Activated CD4-positive, alpha-beta T cell treated with anti-CD3 and anti-CD28 coated beads for 36 hours (primary cell): ENCODE measurements at regions not wholly inside any gene's neighbourhood (a gene's known extent, or its start where the extent isn't known, plus 50 kb on each side); places are given as distances from the start of the nearest gene placed in this dataset.
"Not testable (repeated sequence)": the region's sequence is repeated elsewhere in the genome, so short reads cannot be mapped to it uniquely, and the experiment has no call there.

Experiments
- ATAC-seq: fragments of 200-7000 bp; cut with Tn5 transposase; one replicate; pipeline ENCODE4 v1.10.0; 2021; ENCODE audit warnings: mild to moderate bottlenecking, moderate library complexity
- CTCF ChIA-PET: fragments of 350-600 bp; sonication (Branson Sonifier 250); formaldehyde crosslinking; loops from one replicate; lab custom pipeline; 2021; ENCODE audit warnings: antibody characterized with exemption; lab: Charles Lee
- POLR2A ChIA-PET: fragments of 350-600 bp; sonication (Branson Sonifier 250); formaldehyde crosslinking; loops from one replicate; lab custom pipeline; 2021; ENCODE audit warnings: antibody characterized with exemption, inconsistent platforms; lab: Charles Lee
- DNase-seq: peaks from one replicate; pipeline ENCODE4 v3.0.0-alpha.2; 2020
- H3K27ac Mint-ChIP-seq: one replicate; pipeline ENCODE4 v1.8.0; 2021; ENCODE audit warnings: mixed read lengths
- H3K27me3 Mint-ChIP-seq: one replicate; pipeline ENCODE4 v1.8.0; 2021; ENCODE audit warnings: mixed read lengths
- H3K36me3 Mint-ChIP-seq: one replicate; pipeline ENCODE4 v1.8.0; 2021; ENCODE audit warnings: low read depth, mixed read lengths
- H3K4me1 Mint-ChIP-seq: one replicate; pipeline ENCODE4 v1.8.0; 2021; ENCODE audit warnings: mixed read lengths
- H3K4me3 Mint-ChIP-seq: one replicate; pipeline ENCODE4 v1.8.0; 2021; ENCODE audit warnings: mild to moderate bottlenecking, moderate library complexity, mixed read lengths
- H3K9me3 Mint-ChIP-seq: one replicate; pipeline ENCODE4 v1.8.0; 2021; ENCODE audit warnings: low read depth, mixed read lengths
- intact Hi-C, 2 experiments: fragments of 100-400 bp; cut with DNase I in 1 of 2; cut with micrococcal nuclease in 1 of 2; formaldehyde crosslinking; loops; one replicate each; pipeline versions ENCODE4 v1.14.2 to v1.15.1; 2022 to 2024; cut with DNase I, micrococcal nuclease

DNA sequence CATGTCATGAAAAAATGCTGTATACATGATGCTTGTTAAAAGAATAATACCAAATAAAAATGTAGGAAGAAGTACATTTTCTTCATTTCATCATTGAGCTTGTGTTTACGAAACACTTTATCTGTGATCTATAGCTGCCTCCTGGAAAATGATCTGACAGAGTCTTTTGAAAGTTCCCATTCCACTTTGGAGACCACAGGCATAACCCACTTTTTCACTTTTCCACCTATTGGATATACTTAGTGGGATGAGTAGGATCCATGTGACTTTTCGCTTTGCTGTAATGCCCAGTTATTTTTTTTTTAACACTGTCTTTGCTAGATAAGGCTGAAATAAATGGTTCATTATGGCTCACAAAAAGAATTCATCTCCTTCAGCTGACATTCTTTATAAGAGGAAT is 773.0 kb upstream of the AMELY start:
- no peaks in the 10 kb centered on the region for H3K27me3 Mint-ChIP-seq
- H3K36me3 Mint-ChIP-seq, result no peaks in the 10 kb centered on the region
- intact Hi-C loops, result no loop called here
- no peaks in the 10 kb centered on the region for H3K4me1 Mint-ChIP-seq
- ChIA-PET CTCF (no interaction called here), POLR2A (no interaction called here)
- DNase-seq (no peak), ATAC-seq (no peak)
- no peak overlapping the region for H3K27ac Mint-ChIP-seq
- H3K4me3 Mint-ChIP-seq, result no peak overlapping the region
- no peaks in the 10 kb centered on the region for H3K9me3 Mint-ChIP-seq

- DNase-seq (no peak), ATAC-seq (no peak)
- intact Hi-C loops, result no loop called here
- no peak overlapping the region for H3K27ac Mint-ChIP-seq
- no peaks in the 10 kb centered on the region for H3K36me3 Mint-ChIP-seq
- no peaks in the 10 kb centered on the region for H3K4me1 Mint-ChIP-seq
- ChIA-PET CTCF (no interaction called here), POLR2A (no interaction called here)
- H3K9me3 Mint-ChIP-seq, result no peaks in the 10 kb centered on the region
- H3K27me3 Mint-ChIP-seq, result no peaks in the 10 kb centered on the region
- H3K4me3 Mint-ChIP-seq, result no peak overlapping the region
Observed at GRCh38 chrY:7682386-7682785, 770.8 kb upstream of the AMELY start.

- intact Hi-C loops, result no loop called here
- H3K4me3 Mint-ChIP-seq, result no peak overlapping the region
- DNase-seq, result no peak
Observed at GRCh38 chrY:7681426-7681825, 769.9 kb upstream of the AMELY start.

GRCh38 chrY:7674465-7674864 is 762.9 kb upstream of the AMELY start:
- Mint-ChIP-seq H3K27me3 (no peaks in the 10 kb centered on the region), H3K36me3 (no peaks in the 10 kb centered on the region), H3K9me3 (no peaks in the 10 kb centered on the region), H3K4me1 (no peaks in the 10 kb centered on the region), H3K27ac (no peak overlapping the region), H3K4me3 (no peak overlapping the region)
- CTCF ChIA-PET, result no interaction called here
- DNase-seq (no peak), ATAC-seq (no peak)
- POLR2A ChIA-PET, result no interaction called here
- intact Hi-C loops, result no loop called here

More at GRCh38 chrY:7681426-7681825, 769.9 kb upstream of the AMELY start:
- ChIA-PET POLR2A (no interaction called here), CTCF (no interaction called here)
- Mint-ChIP-seq H3K27me3 (no peaks in the 10 kb centered on the region), H3K4me1 (no peaks in the 10 kb centered on the region), H3K36me3 (no peaks in the 10 kb centered on the region), H3K27ac (no peak overlapping the region), H3K9me3 (no peaks in the 10 kb centered on the region)
- no peak for ATAC-seq

- no peak overlapping the region for H3K4me3 Mint-ChIP-seq
- ChIA-PET CTCF (no interaction called here), POLR2A (no interaction called here)
- no peak for DNase-seq
- no peaks in the 10 kb centered on the region for H3K4me1 Mint-ChIP-seq
- H3K36me3 Mint-ChIP-seq, result no peaks in the 10 kb centered on the region
- ATAC-seq, result no peak
- no peaks in the 10 kb centered on the region for H3K27me3 Mint-ChIP-seq
- H3K27ac Mint-ChIP-seq, result no peak overlapping the region
- intact Hi-C loops, result no loop called here
- no peaks in the 10 kb centered on the region for H3K9me3 Mint-ChIP-seq
Observed at GRCh38 chrY:7672796-7673195, 761.2 kb upstream of the AMELY start.

DNA sequence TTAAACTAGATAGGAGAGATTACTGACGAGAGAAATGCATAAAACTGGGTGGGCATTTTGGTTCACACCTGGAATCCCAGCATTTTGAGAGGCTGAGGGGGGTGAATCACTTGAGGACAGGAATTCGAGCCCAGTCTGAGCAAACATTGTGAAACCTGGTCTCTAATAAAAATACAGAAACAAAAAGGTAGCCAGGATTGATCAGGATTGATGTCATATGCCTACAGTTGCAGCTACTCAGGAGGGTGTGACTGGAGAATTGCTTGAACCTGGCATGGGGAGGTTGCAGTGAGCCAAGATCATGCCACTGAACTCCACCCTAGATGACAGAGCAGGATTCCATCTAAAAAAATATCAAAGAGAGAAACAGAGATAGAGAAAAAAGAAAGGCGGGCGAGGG is 751.7 kb upstream of the AMELY start:
- H3K4me1 Mint-ChIP-seq, result no peaks in the 10 kb centered on the region
- H3K4me3 Mint-ChIP-seq, result no peak overlapping the region
- no peaks in the 10 kb centered on the region for H3K27me3 Mint-ChIP-seq

DNA sequence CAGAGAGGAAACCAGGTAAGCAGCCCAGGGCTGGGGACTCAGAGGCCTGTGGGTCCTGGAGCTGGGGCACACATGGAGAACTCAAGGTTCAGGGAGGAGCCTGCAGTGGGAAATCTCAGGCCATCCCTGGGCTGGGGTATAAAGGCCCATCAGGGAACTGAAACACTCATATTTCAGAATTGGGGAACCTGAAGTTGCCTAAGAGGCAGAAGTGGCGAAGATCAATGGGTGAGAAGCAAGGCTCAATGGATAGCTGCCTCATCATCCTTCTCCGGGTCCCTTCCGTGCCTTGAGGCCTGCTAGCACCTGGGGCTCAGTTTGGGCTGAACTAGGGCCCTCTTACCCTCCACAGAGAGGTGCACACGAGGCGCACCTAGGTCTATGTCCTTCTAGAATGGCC is 747.5 kb upstream of the AMELY start:
- ChIA-PET CTCF (no interaction called here), POLR2A (no interaction called here)
- Mint-ChIP-seq H3K9me3 (no peaks in the 10 kb centered on the region), H3K27ac (no peak overlapping the region), H3K36me3 (no peaks in the 10 kb centered on the region), H3K27me3 (no peaks in the 10 kb centered on the region), H3K4me3 (no peak overlapping the region), H3K4me1 (no peaks in the 10 kb centered on the region)
- ATAC-seq, result no peak
- no peak for DNase-seq
- intact Hi-C loops, result no loop called here

More for the DNA sequence above, 751.7 kb upstream of the AMELY start:
- ChIA-PET POLR2A (no interaction called here), CTCF (interaction anchor here (0.8 kb wide), 1 partner anchor 149 kb away, joined by 3 read pairs; no protein-coding TSS in a partner anchor)
- Mint-ChIP-seq H3K27ac (no peak overlapping the region), H3K36me3 (no peaks in the 10 kb centered on the region), H3K9me3 (no peaks in the 10 kb centered on the region)
- ATAC-seq, result no peak
- DNase-seq, result no peak
- intact Hi-C loops, result no loop called here

GRCh38 chrY:7656596-7656995 is 745.0 kb upstream of the AMELY start:
- CTCF ChIA-PET, result no interaction called here
- intact Hi-C loops, result no loop called here
- no peak for ATAC-seq

DNA sequence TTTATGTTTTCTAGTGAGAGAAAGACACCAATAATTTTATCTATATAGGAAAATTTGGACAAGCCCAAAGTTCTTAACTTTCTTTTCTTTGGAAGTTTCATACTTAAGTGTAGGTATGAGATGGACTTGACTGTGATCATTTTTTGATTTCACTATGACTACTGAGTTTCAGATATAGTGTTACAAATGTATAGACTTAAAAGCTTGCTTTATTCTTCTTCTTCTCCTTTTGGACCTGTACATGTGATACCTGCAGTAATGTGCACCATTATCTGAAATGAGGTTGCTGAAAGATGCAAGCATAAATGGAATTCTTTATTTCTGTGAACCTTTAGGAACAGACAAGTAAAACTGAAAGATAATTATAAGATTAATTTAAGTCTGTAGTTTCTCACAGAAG is 743.4 kb upstream of the AMELY start:
- Mint-ChIP-seq H3K4me3 (no peak overlapping the region), H3K36me3 (no peaks in the 10 kb centered on the region), H3K27me3 (peaks cover 2% of the 10 kb centered on the region), H3K9me3 (no peaks in the 10 kb centered on the region), H3K4me1 (no peaks in the 10 kb centered on the region), H3K27ac (no peak overlapping the region)
- DNase-seq (no peak), ATAC-seq (no peak)
- ChIA-PET CTCF (no interaction called here), POLR2A (no interaction called here)
- intact Hi-C loops, result no loop called here

More at GRCh38 chrY:7656596-7656995, 745.0 kb upstream of the AMELY start:
- Mint-ChIP-seq H3K27ac (no peak overlapping the region), H3K9me3 (no peaks in the 10 kb centered on the region), H3K4me3 (no peak overlapping the region), H3K27me3 (peaks cover 2% of the 10 kb centered on the region), H3K36me3 (no peaks in the 10 kb centered on the region), H3K4me1 (no peaks in the 10 kb centered on the region)
- no peak for DNase-seq
- POLR2A ChIA-PET, result no interaction called here

GRCh38 chrY:7649866-7650265 is 738.3 kb upstream of the AMELY start:
- H3K4me1 Mint-ChIP-seq, ATAC-seq, H3K27ac Mint-ChIP-seq, H3K27me3 Mint-ChIP-seq, DNase-seq, H3K36me3 Mint-ChIP-seq, intact Hi-C loops, H3K4me3 Mint-ChIP-seq, POLR2A ChIA-PET, CTCF ChIA-PET, H3K9me3 Mint-ChIP-seq: not testable (repeated sequence)
